ENCODE measurements at regions not wholly inside any gene's neighbourhood (a gene's known extent, or its start where the extent isn't known, plus 50 kb on each side); places are given as distances from the start of the nearest gene placed in this dataset.
"Not testable (repeated sequence)": the region's sequence is repeated elsewhere in the genome, so short reads cannot be mapped to it uniquely, and the experiment has no call there.

- Mint-ChIP-seq H3K27ac (no peak overlapping the region), H3K27me3 (ENCODE audit: low read depth) (peaks cover 4% of the 10 kb centered on the region)
- TF ChIP-seq CTCF (IDR thresholded peaks at IDR 0.05; ENCODE audit: unreplicated experiment in 3 of 3): no peak
Observed at GRCh38 chr2:136693966-136694365, 71.4 kb upstream of the THSD7B start.

GRCh38 chr2:136680079-136680478 lies 85.3 kb upstream of the THSD7B start:
- H3K9me3 Mint-ChIP-seq: peaks cover 12% of the 10 kb centered on the region
- H3K36me3 Mint-ChIP-seq (ENCODE audit: low read depth); H3K4me1 Mint-ChIP-seq; H3K27ac Mint-ChIP-seq; H3K4me3 Mint-ChIP-seq; H3K27me3 Mint-ChIP-seq (ENCODE audit: low read depth): not testable (repeated sequence)

More at GRCh38 chr2:136693966-136694365, 71.4 kb upstream of the THSD7B start:
- Mint-ChIP-seq H3K4me3 (no peak overlapping the region), H3K36me3 (ENCODE audit: low read depth) (no peaks in the 10 kb centered on the region), H3K4me1 (no peaks in the 10 kb centered on the region), H3K9me3 (peaks cover 2% of the 10 kb centered on the region)

- Mint-ChIP-seq H3K4me3 (no peak overlapping the region), H3K9me3 (no peaks in the 10 kb centered on the region), H3K36me3 (ENCODE audit: low read depth) (no peaks in the 10 kb centered on the region), H3K27ac (no peak overlapping the region), H3K4me1 (no peaks in the 10 kb centered on the region), H3K27me3 (ENCODE audit: low read depth) (no peaks in the 10 kb centered on the region)
- TF ChIP-seq CTCF (IDR thresholded peaks at IDR 0.05; ENCODE audit: unreplicated experiment in 3 of 3): no peak
Observed at GRCh38 chr2:136665736-136666135, 99.6 kb upstream of the THSD7B start.

GRCh38 chr2:136664713-136665405 lies 100.5 kb upstream of the THSD7B start:
- Mint-ChIP-seq H3K4me1 (no peaks in the 10 kb centered on the region), H3K9me3 (no peaks in the 10 kb centered on the region), H3K4me3 (no peak overlapping the region), H3K36me3 (ENCODE audit: low read depth) (no peaks in the 10 kb centered on the region), H3K27ac (no peak overlapping the region), H3K27me3 (ENCODE audit: low read depth) (no peaks in the 10 kb centered on the region)
- TF ChIP-seq CTCF (IDR thresholded peaks at IDR 0.05; ENCODE audit: unreplicated experiment in 3 of 3): no peak

GRCh38 chr2:136658201-136658600 lies 107.1 kb upstream of the THSD7B start:
- no peak for TF ChIP-seq CTCF (IDR thresholded peaks at IDR 0.05; ENCODE audit: unreplicated experiment in 3 of 3)
- Mint-ChIP-seq H3K9me3 (no peaks in the 10 kb centered on the region), H3K27ac (no peak overlapping the region), H3K27me3 (ENCODE audit: low read depth) (peaks cover 8% of the 10 kb centered on the region), H3K4me3 (no peak overlapping the region), H3K4me1 (no peaks in the 10 kb centered on the region), H3K36me3 (ENCODE audit: low read depth) (no peaks in the 10 kb centered on the region)

GRCh38 chr2:136653861-136654260 lies 111.5 kb upstream of the THSD7B start:
- TF ChIP-seq CTCF (IDR thresholded peaks at IDR 0.05; ENCODE audit: unreplicated experiment in 3 of 3): no peak
- H3K27me3 Mint-ChIP-seq (ENCODE audit: low read depth): peaks cover 7% of the 10 kb centered on the region

More at GRCh38 chr2:136653861-136654260, 111.5 kb upstream of the THSD7B start:
- H3K9me3 Mint-ChIP-seq: no peaks in the 10 kb centered on the region
- H3K4me3 Mint-ChIP-seq: no peak overlapping the region
- no peaks in the 10 kb centered on the region for H3K36me3 Mint-ChIP-seq (ENCODE audit: low read depth)
- H3K4me1 Mint-ChIP-seq: peaks cover 5% of the 10 kb centered on the region
- H3K27ac Mint-ChIP-seq: peak overlapping the region in 1 of 3 experiments; percentile 5

All from nephron (organoid).